ELR (cell line): ENCODE measurements at regions not wholly inside any gene's neighbourhood (a gene's known extent, or its start where the extent isn't known, plus 50 kb on each side); places are given as distances from the start of the nearest gene placed in this dataset.

Experiments used
- DNase-seq: peaks from one replicate; pipeline ENCODE4 v3.0.0-alpha.2; 2015; ENCODE audit warnings: low read depth

GRCh38 chr2:18132697-18133096, 254.2 kb downstream of the KCNS3 start:
- peak; percentile 45 for DNase-seq

- DNase-seq, result no peak
Measured at GRCh38 chr2:18131761-18132160, 253.3 kb downstream of the KCNS3 start.

DNA sequence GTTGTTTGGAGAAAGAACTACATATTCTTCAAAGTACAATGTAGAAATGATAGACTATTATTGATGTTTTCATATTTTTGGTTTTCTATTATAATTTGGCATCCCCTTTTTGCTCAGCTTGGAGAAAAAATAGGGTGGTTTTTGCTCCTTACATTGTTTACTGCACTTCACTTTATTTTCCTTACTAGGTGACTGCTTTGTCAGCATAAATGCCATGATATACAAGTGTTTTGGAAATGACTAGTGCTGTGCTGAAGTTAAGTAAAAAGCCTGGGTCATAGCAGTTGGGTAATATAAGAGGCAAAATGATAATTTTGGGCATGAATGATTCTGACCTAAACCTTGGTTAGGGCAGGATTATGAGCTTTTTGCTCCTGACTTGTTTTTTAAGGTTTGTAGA, 250.9 kb downstream of the KCNS3 start:
- DNase-seq, result no peak

DNA sequence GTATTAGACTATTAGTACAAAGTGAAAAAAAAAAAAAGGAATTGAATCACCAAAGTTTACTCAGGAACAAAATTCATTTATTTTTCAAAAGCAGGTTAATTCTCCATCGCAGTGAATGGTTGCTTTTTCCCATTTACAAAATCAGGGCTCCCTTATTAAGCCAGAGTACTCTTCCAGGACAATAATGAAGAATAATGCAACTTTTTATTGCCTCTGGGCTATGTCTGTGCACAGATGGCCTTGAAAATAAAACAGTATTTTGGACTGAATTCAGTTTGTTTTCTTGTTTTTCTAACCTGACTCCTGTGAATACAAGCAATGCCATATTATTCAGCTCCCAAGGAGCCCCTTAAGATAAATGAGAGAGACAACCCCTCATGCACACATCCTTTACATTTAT, 246.8 kb downstream of the KCNS3 start:
- no peak for DNase-seq

DNA sequence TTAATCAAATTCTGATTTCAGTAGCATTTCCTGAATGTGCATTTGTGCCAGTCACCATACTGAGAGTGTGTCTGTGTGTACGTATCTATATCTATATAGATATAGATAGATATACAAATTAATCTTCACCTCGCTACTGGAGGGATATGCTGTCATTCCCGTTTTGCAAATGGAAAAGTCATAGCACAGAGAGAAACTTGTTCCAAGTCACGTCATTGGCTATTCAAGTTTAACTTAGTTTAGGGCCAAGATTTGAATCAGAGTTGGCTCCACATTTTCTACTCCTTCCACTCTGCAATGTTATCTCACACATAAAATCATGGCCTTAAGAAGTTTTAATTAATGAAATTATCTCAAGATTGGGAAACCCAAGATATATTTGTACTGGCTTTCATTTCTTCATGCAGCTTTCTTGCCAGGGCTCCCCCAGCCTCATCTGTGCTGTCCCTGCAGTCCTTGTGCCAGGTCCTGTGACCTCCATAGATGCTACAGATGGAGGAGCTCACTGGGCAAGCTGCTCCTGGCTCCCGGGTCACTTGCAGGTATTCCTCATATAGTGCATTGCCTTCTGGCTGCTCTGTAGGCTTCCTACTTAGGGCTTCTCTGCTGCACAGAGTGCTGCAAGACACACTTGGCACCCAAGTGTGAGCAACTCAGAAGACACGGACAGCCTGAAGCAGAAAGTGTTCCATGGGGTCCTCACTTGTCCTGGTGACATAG, 245.8 kb downstream of the KCNS3 start:
- no peak for DNase-seq

DNA sequence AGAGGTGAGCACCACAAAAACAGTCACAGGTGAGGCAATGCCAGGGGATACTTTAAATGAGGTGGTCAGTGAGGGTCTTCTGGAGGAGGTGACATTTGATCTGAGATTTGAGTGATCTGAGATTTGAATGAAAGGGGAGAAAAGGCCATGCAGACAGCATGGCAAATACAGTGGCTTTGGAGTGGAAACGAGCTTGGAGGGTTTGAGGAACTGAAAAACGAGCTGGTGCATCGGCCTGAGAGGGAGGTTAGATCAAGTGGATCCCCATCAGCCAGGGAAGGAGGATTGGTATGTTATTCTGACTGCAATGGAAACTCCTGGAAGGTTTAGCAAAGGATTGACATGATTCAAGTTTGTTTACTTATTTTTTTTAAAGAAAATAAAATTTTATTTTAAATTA, 245.1 kb downstream of the KCNS3 start:
- no peak for DNase-seq

- no peak for DNase-seq
Measured at GRCh38 chr2:18123211-18123570, 244.7 kb downstream of the KCNS3 start.

DNA sequence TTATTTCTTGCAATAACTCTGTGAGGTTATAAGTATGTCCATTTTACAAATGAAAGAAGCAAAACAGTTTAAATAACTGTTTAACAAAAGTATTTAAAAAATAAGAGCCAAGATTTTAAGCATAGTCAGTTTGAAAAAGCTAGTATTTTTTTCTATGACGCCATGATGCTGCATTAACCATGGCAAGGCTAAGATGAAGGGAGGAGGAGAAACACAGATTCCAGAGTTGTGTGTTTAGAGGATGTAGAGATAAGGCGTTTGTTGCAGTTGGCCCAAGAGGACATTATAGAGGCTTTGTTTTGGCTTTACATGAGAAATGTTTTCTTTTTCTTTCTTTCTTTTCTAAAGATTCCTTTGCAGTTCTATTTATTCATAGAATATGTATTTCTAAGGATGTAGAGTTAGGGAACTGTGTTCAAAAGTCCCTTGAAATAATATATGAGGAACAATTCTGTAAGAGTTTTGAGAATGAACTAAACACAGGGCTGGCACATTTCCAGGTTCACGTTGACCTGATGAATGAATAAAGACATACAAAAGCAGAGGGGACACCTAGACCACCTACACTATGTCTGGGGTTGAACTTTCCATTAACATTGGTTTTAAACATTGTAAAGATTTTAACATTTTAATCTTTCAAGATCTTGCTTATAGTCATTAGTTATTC, 244.2 kb downstream of the KCNS3 start:
- no peak for DNase-seq

DNA sequence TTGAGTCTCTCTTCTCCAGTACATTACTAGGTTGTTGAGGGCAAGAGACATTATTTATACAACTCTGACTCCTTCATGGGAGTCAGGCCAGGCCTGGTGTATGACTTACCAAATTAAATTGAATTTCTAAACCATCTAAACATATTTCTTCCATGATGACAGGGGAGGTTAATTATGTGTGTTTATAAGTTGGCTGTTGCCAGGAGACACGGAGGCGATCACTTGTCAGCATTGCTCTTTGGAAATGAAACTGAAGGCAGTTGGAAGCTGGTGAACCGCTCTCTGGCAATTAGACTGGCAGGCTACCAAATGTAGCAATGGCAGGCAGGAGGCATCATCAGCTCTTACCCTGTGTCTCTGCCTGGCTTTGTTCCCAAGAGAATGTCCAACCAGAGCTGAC, 241.4 kb downstream of the KCNS3 start:
- DNase-seq, result no peak

- DNase-seq, result no peak
Measured at GRCh38 chr2:18118703-18119102, 240.2 kb downstream of the KCNS3 start.

DNA sequence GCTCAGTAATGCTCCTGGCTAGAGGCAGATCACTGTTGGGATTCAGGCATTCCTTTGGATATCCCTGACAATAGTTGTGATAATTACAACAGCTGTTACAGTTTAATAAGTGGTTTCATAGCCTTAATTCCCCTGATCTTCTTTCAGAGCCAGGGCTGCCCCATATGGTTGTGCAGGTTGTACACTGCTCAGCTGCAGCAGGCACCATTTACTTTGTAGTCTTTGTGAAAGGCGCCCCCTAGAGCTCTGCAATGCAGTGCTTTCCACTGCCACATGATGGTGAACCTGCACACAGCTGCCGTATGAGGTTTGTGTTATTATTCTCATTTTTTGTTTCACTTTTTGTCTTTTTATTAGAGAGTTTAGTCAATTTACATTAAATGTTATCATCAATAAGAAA, 239.1 kb downstream of the KCNS3 start:
- peak; percentile 50 for DNase-seq

DNA sequence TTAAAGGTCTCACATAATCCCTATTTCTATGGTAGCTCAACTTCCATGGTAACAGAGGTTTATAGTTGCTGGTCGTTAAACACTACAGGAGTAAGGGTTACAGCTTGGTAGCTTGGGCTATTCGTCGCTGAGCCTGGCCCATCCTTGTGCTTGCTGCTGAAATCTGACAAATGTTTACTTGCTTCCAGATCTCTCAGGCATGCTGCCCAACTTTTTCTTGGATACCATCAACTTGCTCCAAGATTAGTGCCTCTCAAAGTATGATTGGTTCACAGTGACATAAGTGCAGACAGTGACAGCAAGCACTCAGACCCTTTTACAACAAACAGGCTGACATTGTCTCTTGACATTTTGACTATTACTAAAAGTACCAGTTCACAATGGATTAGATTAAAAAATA, 231.8 kb downstream of the KCNS3 start:
- DNase-seq, result no peak

DNA sequence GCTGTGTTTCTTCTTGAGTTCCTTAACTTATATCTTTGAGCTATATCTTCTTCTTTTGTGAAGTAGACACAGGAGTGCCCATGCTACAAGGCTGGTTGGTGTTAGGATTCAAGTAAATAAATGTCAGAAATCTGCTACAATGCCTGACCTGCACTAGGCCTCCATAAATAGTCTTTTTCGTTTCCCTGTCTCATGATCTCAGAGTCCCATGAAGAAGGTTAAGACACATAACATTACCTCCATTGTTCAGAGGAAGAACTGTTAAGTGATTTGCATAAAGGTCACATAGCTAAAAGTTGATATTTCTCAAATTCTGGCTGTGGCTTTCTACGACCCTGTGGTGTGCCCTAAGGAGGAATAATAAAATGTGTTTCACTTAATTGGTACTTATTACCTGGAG, 228.4 kb downstream of the KCNS3 start:
- no peak for DNase-seq

GRCh38 chr2:18105929-18106328, 227.5 kb downstream of the KCNS3 start:
- no peak for DNase-seq

DNA sequence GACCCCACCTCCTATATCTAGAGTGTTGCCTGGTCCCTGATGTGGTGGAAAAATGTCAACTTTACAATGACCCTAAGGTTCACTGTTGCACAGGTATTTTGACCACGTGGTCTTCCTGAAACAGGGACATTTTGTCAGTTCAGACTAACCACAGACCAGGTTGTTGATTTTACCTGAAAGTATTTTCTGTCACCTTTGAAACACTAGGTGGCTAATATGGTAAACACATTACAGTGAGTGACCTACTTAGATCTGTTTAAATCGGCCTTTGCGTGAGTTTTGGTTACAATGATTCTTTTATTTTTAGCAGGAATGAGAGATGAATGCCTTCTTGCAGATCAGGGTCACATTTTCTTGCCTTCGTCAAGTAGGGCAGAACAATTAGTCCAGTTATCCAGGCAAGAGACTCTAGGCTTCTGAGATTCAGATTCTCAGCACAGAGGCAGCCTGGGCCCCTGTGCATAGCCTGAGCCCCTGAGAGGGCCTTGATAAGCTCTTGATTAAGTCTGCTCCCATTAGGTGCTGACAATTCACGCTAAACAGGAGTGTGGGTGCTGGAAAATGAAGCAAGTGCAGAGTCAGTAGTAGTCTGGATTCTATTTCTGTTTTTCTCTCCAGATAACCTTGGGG, 226.2 kb downstream of the KCNS3 start:
- no peak for DNase-seq

GRCh38 chr2:18096836-18097405, 218.5 kb downstream of the KCNS3 start:
- DNase-seq, result no peak

DNA sequence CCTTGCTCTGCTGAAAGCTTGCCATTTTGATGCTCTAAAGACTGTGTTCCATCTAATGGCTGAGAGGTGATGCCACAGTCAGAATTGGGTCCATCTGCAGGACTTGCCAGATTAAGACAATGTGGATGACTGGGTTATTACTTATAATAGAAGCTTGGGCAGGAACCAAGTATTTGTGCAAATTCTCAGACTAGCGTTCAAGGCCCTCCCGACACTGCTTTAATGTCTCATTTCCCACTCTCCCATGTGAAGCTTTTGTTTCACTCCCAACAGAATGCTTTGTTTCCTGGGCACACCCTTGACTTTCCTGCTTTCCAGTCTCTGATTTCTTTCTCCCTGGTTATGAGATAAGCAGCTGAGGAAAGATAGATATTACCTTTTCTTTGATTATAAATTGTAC, 215.8 kb downstream of the KCNS3 start:
- DNase-seq, result no peak

- DNase-seq, result no peak
Measured at GRCh38 chr2:18093196-18093595, 214.7 kb downstream of the KCNS3 start.

- no peak for DNase-seq
Measured at GRCh38 chr2:18092760-18093159, 214.3 kb downstream of the KCNS3 start.

DNA sequence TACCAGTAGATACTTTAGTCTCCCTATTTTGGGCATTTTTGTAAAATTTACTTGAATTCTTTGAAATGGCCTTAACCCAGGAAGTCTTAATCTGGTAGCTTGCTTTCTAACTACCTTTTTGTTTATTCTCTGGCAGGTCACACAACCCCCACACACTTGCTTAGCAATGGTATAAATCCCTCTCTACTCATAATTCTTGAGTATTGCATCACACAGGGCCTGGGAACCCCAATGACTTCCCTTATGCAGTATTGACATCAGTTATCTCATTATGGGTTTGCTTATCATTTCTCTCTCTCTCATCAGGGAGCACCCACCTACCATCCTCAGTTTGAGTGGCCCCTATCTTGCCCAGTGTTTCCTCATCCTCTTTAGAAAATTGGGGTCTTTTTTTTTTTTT, 207.1 kb downstream of the KCNS3 start:
- DNase-seq, result no peak

GRCh38 chr2:18084376-18084775, 205.9 kb downstream of the KCNS3 start:
- no peak for DNase-seq

DNA sequence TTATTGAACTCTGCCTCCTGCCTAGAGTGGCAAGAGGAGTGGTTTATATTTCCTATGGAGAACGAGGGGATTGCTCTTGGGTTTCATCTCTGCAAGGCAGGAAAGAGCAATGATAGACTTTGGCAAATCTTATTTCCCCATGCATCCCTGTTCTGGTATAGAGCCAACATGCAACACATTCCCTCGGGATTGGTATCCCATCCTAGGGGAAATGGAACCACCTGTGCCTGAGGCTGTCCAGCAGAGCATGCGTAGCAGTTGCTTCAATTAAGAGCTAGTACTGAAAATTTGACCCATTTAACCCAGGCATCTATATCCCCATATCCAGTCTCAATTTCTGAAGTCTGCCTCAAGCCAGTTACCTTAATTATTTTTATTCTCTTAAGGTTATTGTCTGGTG, 205.3 kb downstream of the KCNS3 start:
- DNase-seq, result no peak

DNA sequence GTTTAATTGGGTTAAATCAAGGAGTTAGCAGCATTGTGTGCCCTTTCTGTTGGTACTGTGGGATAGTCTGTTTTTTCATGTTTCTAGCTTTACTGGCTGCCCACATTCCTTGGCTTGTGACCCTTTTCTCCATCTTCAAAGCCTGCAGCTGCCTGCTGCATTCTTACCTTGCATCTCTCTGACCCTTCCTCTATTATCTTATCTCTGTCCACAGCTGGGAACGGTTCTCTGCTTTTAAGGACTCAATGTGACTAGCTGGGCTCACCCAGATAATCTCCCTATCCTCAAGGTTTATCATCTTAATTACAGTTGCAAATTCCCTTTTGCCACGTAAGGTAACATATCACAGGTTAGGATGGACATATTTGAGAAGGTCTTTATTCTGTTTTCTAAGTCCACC, 199.7 kb downstream of the KCNS3 start:
- no peak for DNase-seq
